H1 (cell line): ENCODE measurements at regions not wholly inside any gene's neighbourhood (a gene's known extent, or its start where the extent isn't known, plus 50 kb on each side); places are given as distances from the start of the nearest gene placed in this dataset.

Experiments
- CTCF ChIA-PET: fragments of 300-600 bp; sonication (Branson Sonifier 250); formaldehyde crosslinking; loops from one replicate; lab custom pipeline; 2021; ENCODE audit not compliant: partially characterized antibody; lab: Charles Lee
- POLR2A ChIA-PET: fragments of 300-600 bp; sonication (Branson Sonifier 250); formaldehyde crosslinking; loops from one replicate; lab custom pipeline; 2021; ENCODE audit warnings: inconsistent platforms; ENCODE audit not compliant: partially characterized antibody; lab: Charles Lee
- DNase-seq, 2 experiments: peaks; one replicate each; pipeline versions ENCODE4 v3.0.0 to v3.0.0-alpha.2; 2010 to 2022; ENCODE audit warnings: low spot score in 2 of 2, low read depth in 1 of 2, mixed read lengths in 1 of 2
- FAIRE-seq: peaks from 2 replicates; lab custom pipeline; 2011; peaks lifted over from hg19 to GRCh38; lab: Jason Lieb, UNC
- H2AFZ ChIP-seq: 2 replicates; pipeline ENCODE4 v1.8.1; 2012; ENCODE audit warnings: low read length, inconsistent platforms
- H2AK5ac ChIP-seq: 2 replicates; pipeline ENCODE4 v1.6.1; 2013; ENCODE audit warnings: low read depth, low read length
- H2BK120ac ChIP-seq: replicated peaks from 2 replicates; pipeline ENCODE3; 2013; ENCODE audit warnings: low read depth, low read length, inconsistent platforms
- H2BK12ac ChIP-seq: 2 replicates; pipeline ENCODE4 v1.6.1; 2013; ENCODE audit warnings: low read depth, low read length
- H2BK15ac ChIP-seq: 2 replicates; pipeline ENCODE4 v1.6.1; 2013; ENCODE audit warnings: low read length
- H2BK20ac ChIP-seq: 2 replicates; pipeline ENCODE4 v1.6.1; 2013; ENCODE audit warnings: low read length
- H2BK5ac ChIP-seq: 2 replicates; pipeline ENCODE4 v1.6.1; 2013; ENCODE audit warnings: low read depth, low read length
- H3K14ac ChIP-seq: 2 replicates; pipeline ENCODE4 v1.6.1; 2013; ENCODE audit warnings: inconsistent platforms; ENCODE audit not compliant: insufficient read length
- H3K18ac ChIP-seq: 2 replicates; pipeline ENCODE4 v1.6.1; 2013; ENCODE audit warnings: low read length; ENCODE audit errors: extremely low read depth
- H3K23ac ChIP-seq: 2 replicates; pipeline ENCODE4 v1.6.1; 2013; ENCODE audit warnings: inconsistent platforms; ENCODE audit not compliant: insufficient read length
- H3K23me2 ChIP-seq: 2 replicates; pipeline ENCODE4 v1.6.1; 2013; ENCODE audit warnings: low read depth, low read length
- H3K27ac ChIP-seq: 2 replicates; pipeline ENCODE4 v1.6.1; 2011; ENCODE audit warnings: low read depth, low read length, inconsistent platforms
- H3K27me3 ChIP-seq, 4 experiments: replicated peaks in 1 of 4; 1 replicate in 1 of 4; 2 replicates in 3 of 4; pipeline versions ENCODE4 v1.6.1 to v1.8.1; 2011 to 2013; ENCODE audit warnings: low read length in 3 of 4, mild to moderate bottlenecking in 3 of 4, inconsistent platforms in 2 of 4, mixed read lengths in 2 of 4, moderate library complexity in 1 of 4; ENCODE audit not compliant: control insufficient read depth in 3 of 4, insufficient read depth in 3 of 4; ENCODE audit errors: extremely low read depth in 1 of 4
- H3K36me3 ChIP-seq, 4 experiments: 2 replicates each; pipeline versions ENCODE4 v1.6.1 to v1.8.1; 2011 to 2013; ENCODE audit warnings: mild to moderate bottlenecking in 4 of 4, low read length in 3 of 4, moderate library complexity in 2 of 4, control low read depth in 1 of 4, inconsistent platforms in 1 of 4; ENCODE audit not compliant: insufficient read depth in 4 of 4, control insufficient read depth in 2 of 4
- H3K4ac ChIP-seq: replicated peaks from 2 replicates; pipeline ENCODE3; 2013; ENCODE audit warnings: low read length, low read depth, mixed read lengths, inconsistent platforms; ENCODE audit not compliant: insufficient read length
- H3K4me1 ChIP-seq, 4 experiments: replicated peaks in 1 of 4; 1 replicate in 1 of 4; 2 replicates in 3 of 4; pipeline versions ENCODE4 v1.6.1 to v1.8.1; 2011 to 2013; ENCODE audit warnings: low read length in 3 of 4, inconsistent platforms in 2 of 4, mixed read lengths in 1 of 4; ENCODE audit not compliant: insufficient read depth in 4 of 4, control insufficient read depth in 3 of 4
- H3K4me2 ChIP-seq, 2 experiments: 2 replicates each; pipeline versions ENCODE4 v1.6.1 to v1.8.1; 2011 to 2013; ENCODE audit warnings: low read depth in 2 of 2, low read length in 2 of 2, control low read depth in 1 of 2, inconsistent platforms in 1 of 2, mild to moderate bottlenecking in 1 of 2; ENCODE audit not compliant: insufficient read depth in 1 of 2
- H3K4me3 ChIP-seq, 4 experiments: fragments of 200-600, 300-600 bp in 1 of 4; sonication (generic), shearing (Covaris generic), sonication (Bioruptor Twin) in 1 of 4; 2 replicates each; pipeline versions ENCODE4 v1.5.1 to v1.8.1; 2011 to 2016; ENCODE audit warnings: low read length in 4 of 4, low read depth in 3 of 4, control low read depth in 2 of 4, inconsistent platforms in 2 of 4, mild to moderate bottlenecking in 2 of 4, mixed read lengths in 1 of 4, moderate library complexity in 1 of 4; ENCODE audit not compliant: insufficient read depth in 2 of 4; ENCODE audit errors: extremely low read depth in 1 of 4
- H3K56ac ChIP-seq: replicated peaks from 2 replicates; pipeline ENCODE3; 2013; ENCODE audit warnings: low read depth, mild to moderate bottlenecking, mixed read lengths, low read length, inconsistent platforms; ENCODE audit not compliant: insufficient read length
- H3K79me1 ChIP-seq: 2 replicates; pipeline ENCODE4 v1.6.1; 2013; ENCODE audit warnings: low read depth, low read length, control low read depth
- H3K79me2 ChIP-seq, 2 experiments: 2 replicates each; pipeline versions ENCODE4 v1.6.1 to v1.8.1; 2012 to 2013; ENCODE audit warnings: low read length in 2 of 2, mild to moderate bottlenecking in 2 of 2, inconsistent platforms in 1 of 2; ENCODE audit not compliant: insufficient read depth in 2 of 2, control insufficient read depth in 1 of 2
- H3K9ac ChIP-seq, 4 experiments: replicated peaks in 1 of 4; 1 replicate in 1 of 4; 2 replicates in 3 of 4; pipeline versions ENCODE4 v1.6.1 to v1.8.1; 2011 to 2013; ENCODE audit warnings: low read depth in 3 of 4, low read length in 3 of 4, control low read depth in 2 of 4, mild to moderate bottlenecking in 2 of 4, moderate library complexity in 2 of 4, inconsistent platforms in 1 of 4; ENCODE audit errors: extremely low read depth in 1 of 4
- H3K9me3 ChIP-seq, 2 experiments: 2 replicates each; pipeline versions ENCODE4 v1.6.1 to v1.8.1; 2012 to 2013; ENCODE audit warnings: mild to moderate bottlenecking in 2 of 2, moderate library complexity in 2 of 2, control low read depth in 1 of 2, inconsistent platforms in 1 of 2, low read depth in 1 of 2, low read length in 1 of 2, mixed read lengths in 1 of 2; ENCODE audit not compliant: insufficient read depth in 2 of 2
- H4K20me1 ChIP-seq, 2 experiments: replicated peaks in 1 of 2; 2 replicates each; pipeline versions ENCODE3 to v1.8.1; 2011 to 2013; ENCODE audit warnings: inconsistent platforms in 2 of 2, low read length in 2 of 2, mild to moderate bottlenecking in 1 of 2; ENCODE audit not compliant: insufficient read depth in 2 of 2, control insufficient read depth in 1 of 2
- H4K5ac ChIP-seq: 2 replicates; pipeline ENCODE4 v1.6.1; 2013; ENCODE audit warnings: low read length, low read depth, mixed read lengths, inconsistent platforms; ENCODE audit not compliant: insufficient read length
- H4K8ac ChIP-seq: 2 replicates; pipeline ENCODE4 v1.8.0; 2013; ENCODE audit warnings: mild to moderate bottlenecking, moderate library complexity, low read length, inconsistent platforms; ENCODE audit not compliant: insufficient read depth; ENCODE audit errors: extremely low read depth
- H4K91ac ChIP-seq: replicated peaks from 2 replicates; pipeline ENCODE3; 2013; ENCODE audit warnings: low read length, mixed read lengths, inconsistent platforms; ENCODE audit not compliant: insufficient read length
- WGBS, 2 experiments: shearing (Covaris generic) in 1 of 2; methylation state at CpG; one replicate each; pipeline versions ENCODE4 v1.1.6 to v1.1.7; 2013 to 2015; ENCODE audit warnings: low lambda C conversion rate in 2 of 2, mixed read lengths in 2 of 2, inconsistent platforms in 1 of 2, low coverage in 1 of 2, missing lambda C conversion rate in 1 of 2; ENCODE audit not compliant: insufficient replicate concordance in 2 of 2, insufficient coverage in 1 of 2, insufficient read length in 1 of 2; ENCODE audit errors: extremely low coverage in 1 of 2, missing lambda C conversion rate in 1 of 2; 5-methylcytosine and 5-hydroxymethylcytosine counted together

GRCh38 chr5:117299936-117300328 is 725.3 kb upstream of the SEMA6A start:
- H3K56ac ChIP-seq = no peak overlapping the region
- H3K23ac ChIP-seq = no peak overlapping the region
- no peak overlapping the region for H3K14ac ChIP-seq
- no peaks in the 10 kb centered on the region for H3K36me3 ChIP-seq
- H3K4me3 ChIP-seq = no peak overlapping the region
- no peaks in the 10 kb centered on the region for H3K4me1 ChIP-seq
- H2AFZ ChIP-seq = no peak overlapping the region
- ChIA-PET POLR2A (interaction anchor here (1.0 kb wide), 1 partner anchor 108 kb away, joined by 3 read pairs; no protein-coding TSS in a partner anchor), CTCF (interaction anchor here (1.5 kb wide), 1 partner anchor 18 kb away, joined by 3 read pairs; no protein-coding TSS in a partner anchor)
- DNase-seq = no peak
- H2BK5ac ChIP-seq = no peak overlapping the region
- no peaks in the 10 kb centered on the region for H3K79me1 ChIP-seq
- H3K23me2 ChIP-seq = no peaks in the 10 kb centered on the region
- H3K4me2 ChIP-seq = no peak overlapping the region
- H3K27ac ChIP-seq = no peak overlapping the region
- no peaks in the 10 kb centered on the region for H4K20me1 ChIP-seq
- no peak overlapping the region for H4K91ac ChIP-seq
- H3K79me2 ChIP-seq = no peaks in the 10 kb centered on the region
- H2BK12ac ChIP-seq = no peak overlapping the region
- H3K4ac ChIP-seq = no peak overlapping the region
- WGBS, 2 experiments = 90% methylated on average over 3 of the region's 3 CpGs; no CpG with 5 or more reads in 1 of the 2 experiments
- H2BK15ac ChIP-seq = no peak overlapping the region
- H2BK20ac ChIP-seq = no peak overlapping the region
- peaks cover 0 to 1% (median 0%) of the 10 kb centered on the region in 4 experiments; a peak in 1 of 7 replicates for H3K27me3 ChIP-seq
- no peak overlapping the region for H2BK120ac ChIP-seq
- peaks cover 0 to 3% of the 10 kb centered on the region in 2 experiments; a peak in 1 of 4 replicates for H3K9me3 ChIP-seq
- no peak overlapping the region for H4K8ac ChIP-seq
- H2AK5ac ChIP-seq = no peak overlapping the region
- no peak for FAIRE-seq
- H3K9ac ChIP-seq = no peak overlapping the region
- H4K5ac ChIP-seq = no peak overlapping the region
- no peak overlapping the region for H3K18ac ChIP-seq
